H1 (cell line): ENCODE measurements at regions not wholly inside any gene's neighbourhood (a gene's known extent, or its start where the extent isn't known, plus 50 kb on each side); places are given as distances from the start of the nearest gene placed in this dataset.
"Not testable (repeated sequence)": the region's sequence is repeated elsewhere in the genome, so short reads cannot be mapped to it uniquely, and the experiment has no call there.

Source experiments
- CTCF ChIA-PET: fragments of 300-600 bp; sonication (Branson Sonifier 250); formaldehyde crosslinking; loops from one replicate; lab custom pipeline; 2021; ENCODE audit not compliant: partially characterized antibody; lab: Charles Lee
- POLR2A ChIA-PET: fragments of 300-600 bp; sonication (Branson Sonifier 250); formaldehyde crosslinking; loops from one replicate; lab custom pipeline; 2021; ENCODE audit warnings: inconsistent platforms; ENCODE audit not compliant: partially characterized antibody; lab: Charles Lee
- DNase-seq, 2 experiments: peaks; one replicate each; pipeline versions ENCODE4 v3.0.0 to v3.0.0-alpha.2; 2010 to 2022; ENCODE audit warnings: low spot score in 2 of 2, low read depth in 1 of 2, mixed read lengths in 1 of 2
- FAIRE-seq: peaks from 2 replicates; lab custom pipeline; 2011; peaks lifted over from hg19 to GRCh38; lab: Jason Lieb, UNC
- H2AFZ ChIP-seq: 2 replicates; pipeline ENCODE4 v1.8.1; 2012; ENCODE audit warnings: low read length, inconsistent platforms
- H2AK5ac ChIP-seq: 2 replicates; pipeline ENCODE4 v1.6.1; 2013; ENCODE audit warnings: low read depth, low read length
- H2BK120ac ChIP-seq: replicated peaks from 2 replicates; pipeline ENCODE3; 2013; ENCODE audit warnings: low read depth, low read length, inconsistent platforms
- H2BK12ac ChIP-seq: 2 replicates; pipeline ENCODE4 v1.6.1; 2013; ENCODE audit warnings: low read depth, low read length
- H2BK15ac ChIP-seq: 2 replicates; pipeline ENCODE4 v1.6.1; 2013; ENCODE audit warnings: low read length
- H2BK20ac ChIP-seq: 2 replicates; pipeline ENCODE4 v1.6.1; 2013; ENCODE audit warnings: low read length
- H2BK5ac ChIP-seq: 2 replicates; pipeline ENCODE4 v1.6.1; 2013; ENCODE audit warnings: low read depth, low read length
- H3K14ac ChIP-seq: 2 replicates; pipeline ENCODE4 v1.6.1; 2013; ENCODE audit warnings: inconsistent platforms; ENCODE audit not compliant: insufficient read length
- H3K18ac ChIP-seq: 2 replicates; pipeline ENCODE4 v1.6.1; 2013; ENCODE audit warnings: low read length; ENCODE audit errors: extremely low read depth
- H3K23ac ChIP-seq: 2 replicates; pipeline ENCODE4 v1.6.1; 2013; ENCODE audit warnings: inconsistent platforms; ENCODE audit not compliant: insufficient read length
- H3K23me2 ChIP-seq: 2 replicates; pipeline ENCODE4 v1.6.1; 2013; ENCODE audit warnings: low read depth, low read length
- H3K27ac ChIP-seq: 2 replicates; pipeline ENCODE4 v1.6.1; 2011; ENCODE audit warnings: low read depth, low read length, inconsistent platforms
- H3K27me3 ChIP-seq, 4 experiments: replicated peaks in 1 of 4; 1 replicate in 1 of 4; 2 replicates in 3 of 4; pipeline versions ENCODE4 v1.6.1 to v1.8.1; 2011 to 2013; ENCODE audit warnings: low read length in 3 of 4, mild to moderate bottlenecking in 3 of 4, inconsistent platforms in 2 of 4, mixed read lengths in 2 of 4, moderate library complexity in 1 of 4; ENCODE audit not compliant: control insufficient read depth in 3 of 4, insufficient read depth in 3 of 4; ENCODE audit errors: extremely low read depth in 1 of 4
- H3K36me3 ChIP-seq, 4 experiments: 2 replicates each; pipeline versions ENCODE4 v1.6.1 to v1.8.1; 2011 to 2013; ENCODE audit warnings: mild to moderate bottlenecking in 4 of 4, low read length in 3 of 4, moderate library complexity in 2 of 4, control low read depth in 1 of 4, inconsistent platforms in 1 of 4; ENCODE audit not compliant: insufficient read depth in 4 of 4, control insufficient read depth in 2 of 4
- H3K4ac ChIP-seq: replicated peaks from 2 replicates; pipeline ENCODE3; 2013; ENCODE audit warnings: low read length, low read depth, mixed read lengths, inconsistent platforms; ENCODE audit not compliant: insufficient read length
- H3K4me1 ChIP-seq, 4 experiments: replicated peaks in 1 of 4; 1 replicate in 1 of 4; 2 replicates in 3 of 4; pipeline versions ENCODE4 v1.6.1 to v1.8.1; 2011 to 2013; ENCODE audit warnings: low read length in 3 of 4, inconsistent platforms in 2 of 4, mixed read lengths in 1 of 4; ENCODE audit not compliant: insufficient read depth in 4 of 4, control insufficient read depth in 3 of 4
- H3K4me2 ChIP-seq, 2 experiments: 2 replicates each; pipeline versions ENCODE4 v1.6.1 to v1.8.1; 2011 to 2013; ENCODE audit warnings: low read depth in 2 of 2, low read length in 2 of 2, control low read depth in 1 of 2, inconsistent platforms in 1 of 2, mild to moderate bottlenecking in 1 of 2; ENCODE audit not compliant: insufficient read depth in 1 of 2
- H3K4me3 ChIP-seq, 4 experiments: fragments of 200-600, 300-600 bp in 1 of 4; sonication (generic), shearing (Covaris generic), sonication (Bioruptor Twin) in 1 of 4; 2 replicates each; pipeline versions ENCODE4 v1.5.1 to v1.8.1; 2011 to 2016; ENCODE audit warnings: low read length in 4 of 4, low read depth in 3 of 4, control low read depth in 2 of 4, inconsistent platforms in 2 of 4, mild to moderate bottlenecking in 2 of 4, mixed read lengths in 1 of 4, moderate library complexity in 1 of 4; ENCODE audit not compliant: insufficient read depth in 2 of 4; ENCODE audit errors: extremely low read depth in 1 of 4
- H3K56ac ChIP-seq: replicated peaks from 2 replicates; pipeline ENCODE3; 2013; ENCODE audit warnings: low read depth, mild to moderate bottlenecking, mixed read lengths, low read length, inconsistent platforms; ENCODE audit not compliant: insufficient read length
- H3K79me1 ChIP-seq: 2 replicates; pipeline ENCODE4 v1.6.1; 2013; ENCODE audit warnings: low read depth, low read length, control low read depth
- H3K79me2 ChIP-seq, 2 experiments: 2 replicates each; pipeline versions ENCODE4 v1.6.1 to v1.8.1; 2012 to 2013; ENCODE audit warnings: low read length in 2 of 2, mild to moderate bottlenecking in 2 of 2, inconsistent platforms in 1 of 2; ENCODE audit not compliant: insufficient read depth in 2 of 2, control insufficient read depth in 1 of 2
- H3K9ac ChIP-seq, 4 experiments: replicated peaks in 1 of 4; 1 replicate in 1 of 4; 2 replicates in 3 of 4; pipeline versions ENCODE4 v1.6.1 to v1.8.1; 2011 to 2013; ENCODE audit warnings: low read depth in 3 of 4, low read length in 3 of 4, control low read depth in 2 of 4, mild to moderate bottlenecking in 2 of 4, moderate library complexity in 2 of 4, inconsistent platforms in 1 of 4; ENCODE audit errors: extremely low read depth in 1 of 4
- H3K9me3 ChIP-seq, 2 experiments: 2 replicates each; pipeline versions ENCODE4 v1.6.1 to v1.8.1; 2012 to 2013; ENCODE audit warnings: mild to moderate bottlenecking in 2 of 2, moderate library complexity in 2 of 2, control low read depth in 1 of 2, inconsistent platforms in 1 of 2, low read depth in 1 of 2, low read length in 1 of 2, mixed read lengths in 1 of 2; ENCODE audit not compliant: insufficient read depth in 2 of 2
- H4K20me1 ChIP-seq, 2 experiments: replicated peaks in 1 of 2; 2 replicates each; pipeline versions ENCODE3 to v1.8.1; 2011 to 2013; ENCODE audit warnings: inconsistent platforms in 2 of 2, low read length in 2 of 2, mild to moderate bottlenecking in 1 of 2; ENCODE audit not compliant: insufficient read depth in 2 of 2, control insufficient read depth in 1 of 2
- H4K5ac ChIP-seq: 2 replicates; pipeline ENCODE4 v1.6.1; 2013; ENCODE audit warnings: low read length, low read depth, mixed read lengths, inconsistent platforms; ENCODE audit not compliant: insufficient read length
- H4K8ac ChIP-seq: 2 replicates; pipeline ENCODE4 v1.8.0; 2013; ENCODE audit warnings: mild to moderate bottlenecking, moderate library complexity, low read length, inconsistent platforms; ENCODE audit not compliant: insufficient read depth; ENCODE audit errors: extremely low read depth
- H4K91ac ChIP-seq: replicated peaks from 2 replicates; pipeline ENCODE3; 2013; ENCODE audit warnings: low read length, mixed read lengths, inconsistent platforms; ENCODE audit not compliant: insufficient read length
- WGBS, 2 experiments: shearing (Covaris generic) in 1 of 2; methylation state at CpG; one replicate each; pipeline versions ENCODE4 v1.1.6 to v1.1.7; 2013 to 2015; ENCODE audit warnings: low lambda C conversion rate in 2 of 2, mixed read lengths in 2 of 2, inconsistent platforms in 1 of 2, low coverage in 1 of 2, missing lambda C conversion rate in 1 of 2; ENCODE audit not compliant: insufficient replicate concordance in 2 of 2, insufficient coverage in 1 of 2, insufficient read length in 1 of 2; ENCODE audit errors: extremely low coverage in 1 of 2, missing lambda C conversion rate in 1 of 2; 5-methylcytosine and 5-hydroxymethylcytosine counted together

- H2BK12ac ChIP-seq, H3K23me2 ChIP-seq, H2BK15ac ChIP-seq, H4K91ac ChIP-seq, H3K4me3 ChIP-seq, H2BK20ac ChIP-seq, H3K4ac ChIP-seq, H4K20me1 ChIP-seq, H3K18ac ChIP-seq, H2BK5ac ChIP-seq, H3K9ac ChIP-seq, POLR2A ChIA-PET, H4K8ac ChIP-seq, H3K79me2 ChIP-seq, FAIRE-seq, H3K27ac ChIP-seq, H3K4me2 ChIP-seq, H2AFZ ChIP-seq, H3K14ac ChIP-seq, DNase-seq, H2BK120ac ChIP-seq, H3K27me3 ChIP-seq, H4K5ac ChIP-seq, H3K56ac ChIP-seq, H3K79me1 ChIP-seq, H3K4me1 ChIP-seq, H2AK5ac ChIP-seq, H3K23ac ChIP-seq: not testable (repeated sequence)
- CTCF ChIA-PET, result interaction anchor here (0.6 kb wide), 1 partner anchor 170 kb away, joined by 3 read pairs; no protein-coding TSS in a partner anchor
- WGBS, 2 experiments, result 92% methylated on average over 5 of the region's 7 CpGs; no CpG with 5 or more reads in 1 of the 2 experiments
- Histone ChIP-seq H3K36me3 (peaks cover 0 to 10% (median 0%) of the 10 kb centered on the region in 4 experiments; a peak in 2 of 8 replicates), H3K9me3 (peaks cover 19 to 29% of the 10 kb centered on the region in 2 experiments)
Observed at GRCh38 chr5:125253634-125254033, 507.2 kb upstream of the ZNF608 start.
